ENCODE measurements at regions not wholly inside any gene's neighbourhood (a gene's known extent, or its start where the extent isn't known, plus 50 kb on each side); places are given as distances from the start of the nearest gene placed in this dataset.

- DNase-seq (ENCODE audit: low spot score), result no peak
Observed at GRCh38 chr9:115924669-115924987, 229.0 kb upstream of the PAPPA start.

GRCh38 chr9:115925424-115925823 is 228.2 kb upstream of the PAPPA start:
- no peak for DNase-seq (ENCODE audit: low spot score)

- no peak for DNase-seq (ENCODE audit: low spot score)
Observed at GRCh38 chr9:115930472-115930871, 223.1 kb upstream of the PAPPA start.

GRCh38 chr9:115938479-115938878 is 215.1 kb upstream of the PAPPA start:
- DNase-seq (ENCODE audit: low spot score), result no peak

GRCh38 chr9:115939065-115939765 is 214.4 kb upstream of the PAPPA start:
- no peak for DNase-seq (ENCODE audit: low spot score)

- no peak for DNase-seq (ENCODE audit: low spot score)
Observed at GRCh38 chr9:115941561-115942315, 211.9 kb upstream of the PAPPA start.

- no peak for DNase-seq (ENCODE audit: low spot score)
Observed at GRCh38 chr9:115943431-115944165, 210.0 kb upstream of the PAPPA start.

GRCh38 chr9:115944166-115944948 is 209.2 kb upstream of the PAPPA start:
- no peak for DNase-seq (ENCODE audit: low spot score)

GRCh38 chr9:115945009-115945431 is 208.6 kb upstream of the PAPPA start:
- no peak for DNase-seq (ENCODE audit: low spot score)

- no peak for DNase-seq (ENCODE audit: low spot score)
Observed at GRCh38 chr9:115946530-115946929, 207.1 kb upstream of the PAPPA start.

GRCh38 chr9:115951977-115952376 is 201.6 kb upstream of the PAPPA start:
- DNase-seq (ENCODE audit: low spot score), result no peak

- no peak for DNase-seq (ENCODE audit: low spot score)
Observed at GRCh38 chr9:115952430-115953292, 200.9 kb upstream of the PAPPA start.

- DNase-seq (ENCODE audit: low spot score), result no peak
Observed at GRCh38 chr9:115956371-115956770, 197.2 kb upstream of the PAPPA start.

GRCh38 chr9:115957585-115957984 is 196.0 kb upstream of the PAPPA start:
- DNase-seq (ENCODE audit: low spot score), result no peak

GRCh38 chr9:115964710-115965347 is 188.8 kb upstream of the PAPPA start:
- no peak for DNase-seq (ENCODE audit: low spot score)

- no peak for DNase-seq (ENCODE audit: low spot score)
Observed at GRCh38 chr9:115966660-115967059, 186.9 kb upstream of the PAPPA start.

- DNase-seq (ENCODE audit: low spot score), result no peak
Observed at GRCh38 chr9:115969096-115969495, 184.5 kb upstream of the PAPPA start.

GRCh38 chr9:115972362-115972761 is 181.2 kb upstream of the PAPPA start:
- no peak for DNase-seq (ENCODE audit: low spot score)

- DNase-seq (ENCODE audit: low spot score), result no peak
Observed at GRCh38 chr9:115972843-115973595, 180.6 kb upstream of the PAPPA start.

- no peak for DNase-seq (ENCODE audit: low spot score)
Observed at GRCh38 chr9:115976781-115977180, 176.8 kb upstream of the PAPPA start.

Measured in SK-N-DZ (cell line).